ENCODE measurements at regions not wholly inside any gene's neighbourhood (a gene's known extent, or its start where the extent isn't known, plus 50 kb on each side); places are given as distances from the start of the nearest gene placed in this dataset.
"Not testable (repeated sequence)": the region's sequence is repeated elsewhere in the genome, so short reads cannot be mapped to it uniquely, and the experiment has no call there.

DNA sequence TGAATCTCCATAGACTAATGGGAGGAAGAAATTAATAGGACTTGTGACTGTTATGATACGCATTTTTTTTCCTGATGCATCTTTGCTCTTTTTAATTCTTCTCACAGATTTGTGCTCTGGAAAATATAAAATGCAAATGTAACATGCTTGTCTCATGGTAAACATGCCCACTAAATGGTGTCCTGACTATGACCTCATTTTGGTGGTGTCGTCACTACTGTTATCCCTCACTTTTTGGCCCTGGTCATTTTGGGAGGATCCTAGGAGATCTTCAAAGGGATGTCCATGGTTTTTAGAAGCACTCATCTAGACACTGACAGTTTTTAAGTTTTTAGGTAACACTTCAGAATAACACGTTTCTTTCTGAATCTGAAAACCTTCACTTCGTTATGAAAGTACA lies 790.8 kb upstream of the FBXO33 start:
- DNase-seq: no peak

GRCh38 chr14:40221428-40221827 lies 789.2 kb upstream of the FBXO33 start:
- DNase-seq: no peak

DNA sequence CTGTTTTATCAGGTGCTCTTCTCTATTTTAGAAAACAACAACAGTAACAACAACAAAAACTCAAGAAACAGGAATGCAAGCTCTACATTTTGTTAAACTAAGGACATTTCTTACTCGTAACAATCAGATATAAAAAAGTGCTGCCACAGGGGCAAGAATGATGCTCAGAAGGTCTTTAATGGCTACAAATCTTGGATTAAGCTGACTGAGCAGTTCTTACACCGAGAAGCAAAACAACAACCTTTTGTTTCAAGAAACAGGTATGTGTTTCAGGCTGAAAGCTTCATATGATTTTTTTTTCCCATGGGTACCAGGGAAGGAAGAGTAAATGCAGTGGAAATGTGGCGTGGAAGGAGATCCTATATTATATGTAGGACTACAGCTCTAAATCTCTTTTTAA lies 786.8 kb upstream of the FBXO33 start:
- no peak for DNase-seq

DNA sequence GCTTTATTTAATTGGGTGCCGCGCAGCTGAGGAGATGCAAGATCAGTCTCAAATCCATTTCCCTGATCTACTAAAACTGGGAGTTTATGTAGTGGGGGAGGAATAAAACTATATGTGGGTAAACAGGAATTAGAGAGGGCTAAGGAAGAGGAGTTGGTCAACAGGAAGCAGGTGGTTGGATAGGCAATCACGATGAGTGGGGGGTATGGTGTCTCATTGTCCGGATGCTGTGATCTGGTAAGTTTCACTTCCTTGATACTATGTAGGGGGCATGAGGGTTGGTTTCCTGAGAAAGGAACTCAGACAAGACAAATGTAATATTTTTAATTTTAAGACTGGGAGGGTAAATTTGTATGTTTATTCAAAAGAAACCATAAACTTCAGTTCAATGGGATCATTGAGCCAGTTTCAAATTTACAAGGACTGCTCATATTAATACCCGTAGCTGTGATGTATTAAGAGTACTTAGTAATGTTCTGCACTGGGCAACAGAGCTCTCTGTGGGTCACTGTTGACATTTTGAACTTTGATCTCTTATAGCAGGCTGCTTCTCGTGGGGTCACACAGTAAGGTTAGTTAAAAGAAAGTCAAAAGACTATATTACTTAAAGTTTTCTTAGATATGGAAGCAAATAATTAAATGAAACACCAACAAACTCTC lies 786.2 kb upstream of the FBXO33 start:
- no peak for DNase-seq

GRCh38 chr14:40216976-40217375 lies 784.7 kb upstream of the FBXO33 start:
- DNase-seq: no peak

GRCh38 chr14:40216408-40216807 lies 784.2 kb upstream of the FBXO33 start:
- not testable (repeated sequence) for DNase-seq

DNA sequence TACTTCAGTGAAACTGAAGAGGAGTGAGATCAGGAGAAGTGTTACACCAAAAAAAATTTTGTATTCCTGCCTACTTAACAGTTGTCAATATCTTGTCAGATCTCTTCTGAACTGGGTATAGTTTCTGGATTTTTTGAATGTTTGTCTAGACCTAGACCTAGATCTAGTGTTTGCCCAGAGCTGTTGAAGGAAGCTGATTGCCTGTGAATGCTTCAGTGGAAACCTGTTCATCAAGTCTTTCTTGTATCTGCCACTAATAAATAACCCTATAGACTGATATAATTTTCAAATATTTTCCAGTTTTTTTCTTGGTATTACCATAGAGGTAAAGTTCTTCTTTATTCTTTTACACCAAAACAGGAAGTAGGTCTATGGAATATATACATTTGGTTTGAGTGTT lies 781.5 kb upstream of the FBXO33 start:
- no peak for DNase-seq

- no peak for DNase-seq
Measured at GRCh38 chr14:40204441-40205175, 772.4 kb upstream of the FBXO33 start.

- DNase-seq: peak; percentile 7
Measured at GRCh38 chr14:40199101-40199500, 766.9 kb upstream of the FBXO33 start.

GRCh38 chr14:40197344-40197743 lies 765.1 kb upstream of the FBXO33 start:
- no peak for DNase-seq

DNA sequence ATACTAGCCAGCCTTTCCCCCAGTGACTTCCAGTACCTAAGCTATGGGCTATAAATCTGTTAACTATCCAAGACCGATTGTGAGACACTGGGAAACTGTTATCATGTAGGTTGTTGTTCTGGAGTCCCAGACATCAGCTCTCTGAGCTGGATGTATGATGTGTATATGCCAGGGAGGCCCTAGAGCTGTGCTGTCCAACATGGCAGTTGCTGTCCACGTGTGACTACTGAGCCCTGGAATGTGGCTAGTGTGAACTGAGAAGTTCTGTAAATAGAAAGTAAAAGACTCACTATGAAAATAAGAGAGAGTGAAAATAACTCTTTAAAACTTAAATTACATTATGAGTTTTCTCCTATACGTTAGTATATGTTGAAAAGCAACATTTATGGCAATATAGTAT lies 755.8 kb upstream of the FBXO33 start:
- DNase-seq: no peak

GRCh38 chr14:40164083-40164482 lies 731.9 kb upstream of the FBXO33 start:
- DNase-seq: no peak

DNA sequence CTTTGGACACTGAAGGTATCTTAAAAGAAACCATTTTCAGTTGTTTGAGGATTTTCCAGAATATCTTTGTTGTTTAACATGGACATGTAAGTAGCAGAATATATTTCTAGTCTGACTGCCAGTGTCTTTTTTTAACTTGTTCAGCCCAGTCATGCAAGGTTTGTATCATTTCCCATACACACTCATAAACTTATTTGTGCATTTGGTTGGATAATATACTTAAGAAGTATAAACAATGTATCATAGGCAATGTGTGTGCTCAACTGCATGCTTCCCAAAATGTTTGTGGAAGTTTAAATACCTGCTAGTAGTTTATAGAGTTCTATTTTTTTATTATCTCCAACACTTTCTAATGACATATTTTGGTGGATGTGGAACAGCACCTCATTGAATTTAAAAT lies 707.4 kb upstream of the FBXO33 start:
- DNase-seq: no peak

DNA sequence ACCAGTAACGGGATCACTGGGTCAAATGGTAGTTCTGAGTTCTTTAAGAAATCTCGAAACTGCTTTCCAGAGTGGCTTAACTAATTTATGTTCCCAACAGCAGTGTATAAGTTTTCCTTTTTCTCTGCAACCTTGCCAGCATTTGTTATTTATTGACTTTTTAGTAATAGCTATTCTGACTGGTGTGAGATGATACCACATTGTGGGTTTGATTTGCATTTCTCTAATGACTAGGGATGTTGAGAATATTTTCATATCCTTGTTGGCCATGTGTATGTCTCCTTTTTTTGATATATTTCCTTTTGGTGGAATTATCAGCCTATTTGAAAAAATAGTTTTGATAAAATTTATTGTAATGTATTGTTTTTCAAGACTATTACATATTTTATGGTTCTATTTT lies 701.2 kb upstream of the FBXO33 start:
- DNase-seq: no peak

DNA sequence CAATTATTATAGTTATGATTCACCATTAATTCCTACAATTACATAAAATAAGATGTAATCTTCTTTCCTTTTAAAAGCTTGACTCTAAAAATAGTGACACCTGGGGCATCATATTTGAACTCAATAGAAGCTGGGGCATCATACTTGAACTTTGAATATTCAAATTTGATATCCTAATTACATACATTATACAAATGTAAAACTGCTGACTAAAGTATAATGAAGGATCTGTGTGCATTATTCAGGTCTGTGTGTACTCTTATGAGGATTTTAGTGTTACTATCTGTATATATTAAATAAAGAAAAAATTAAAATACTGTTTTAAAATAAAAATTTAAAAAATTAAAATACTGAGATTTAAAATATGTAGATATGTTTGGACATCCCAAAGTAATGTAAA lies 696.9 kb upstream of the FBXO33 start:
- no peak for DNase-seq

GRCh38 chr14:40123816-40124215 lies 691.6 kb upstream of the FBXO33 start:
- no peak for DNase-seq

GRCh38 chr14:40122968-40123648 lies 690.9 kb upstream of the FBXO33 start:
- DNase-seq: no peak

DNA sequence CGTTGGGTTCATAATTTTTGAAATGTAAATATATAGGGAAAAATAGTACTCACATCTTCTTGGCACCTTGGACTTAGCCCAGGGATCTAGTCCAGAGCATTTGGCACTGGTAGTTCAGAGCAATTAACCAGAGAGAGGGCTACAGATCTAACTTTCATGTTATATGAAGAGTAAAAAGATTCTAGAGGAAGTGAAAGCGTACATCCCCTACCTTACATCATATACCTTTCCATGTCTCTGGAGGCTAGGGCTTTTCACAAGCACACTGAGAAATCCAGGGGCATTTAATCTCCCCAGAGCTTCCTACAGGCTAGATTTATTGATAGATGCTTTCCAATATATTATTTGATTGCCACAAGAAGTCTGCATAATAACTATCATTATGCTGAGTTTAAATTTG lies 687.5 kb upstream of the FBXO33 start:
- DNase-seq: no peak

DNA sequence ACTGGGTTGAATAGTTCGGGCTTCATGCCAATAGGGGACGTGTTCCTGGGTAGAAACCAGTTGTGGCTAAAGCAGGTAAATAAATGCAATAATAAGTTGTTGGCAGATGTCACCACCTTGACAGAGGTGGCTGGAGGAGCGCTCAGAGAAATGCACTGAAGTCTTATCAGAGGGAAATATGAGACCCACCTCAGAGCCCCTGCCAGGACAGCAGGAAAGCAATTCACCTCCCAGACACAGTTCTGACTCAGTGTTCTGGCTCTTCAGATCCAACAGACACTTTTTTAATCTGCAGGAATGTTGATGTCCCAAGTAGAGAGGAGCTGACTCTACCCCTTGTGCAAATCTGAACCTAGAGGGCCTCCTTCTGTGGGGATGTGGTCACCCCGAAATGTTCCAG lies 687.1 kb upstream of the FBXO33 start:
- DNase-seq: no peak

- no peak for DNase-seq
Measured at GRCh38 chr14:40115583-40115982, 683.4 kb upstream of the FBXO33 start.

GRCh38 chr14:40113671-40114070 lies 681.4 kb upstream of the FBXO33 start:
- DNase-seq: no peak

DNA sequence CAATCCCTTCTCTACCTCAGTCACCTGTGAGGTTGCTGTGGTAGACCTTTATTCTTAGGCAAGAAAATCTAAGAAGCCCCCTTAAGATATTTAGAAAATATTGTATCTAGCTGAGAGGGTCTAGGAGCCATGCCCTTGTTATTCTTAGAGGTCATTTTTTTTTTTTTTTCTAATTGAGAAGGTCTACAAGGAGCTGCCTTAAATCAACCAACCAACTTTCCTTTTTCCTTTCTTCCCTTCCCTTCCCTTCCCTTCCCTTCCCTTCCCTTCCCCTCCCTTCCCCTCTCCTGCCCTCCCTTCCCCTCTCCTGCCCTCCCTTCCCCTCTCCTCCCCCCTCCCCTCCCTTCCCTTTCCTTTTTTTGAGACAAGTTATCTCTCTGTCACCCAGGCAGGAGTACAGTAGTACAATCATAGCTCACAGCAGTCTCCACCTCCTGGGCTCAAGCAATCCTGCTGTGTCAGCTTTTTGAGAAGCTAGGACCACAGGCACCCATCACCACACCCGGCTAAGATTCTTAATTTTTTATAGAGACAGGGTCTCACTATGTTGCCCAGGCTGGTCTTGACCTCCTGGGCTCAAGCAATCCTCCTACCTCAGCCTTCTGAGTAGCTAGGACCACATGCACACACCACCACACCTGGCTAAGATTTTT lies 668.4 kb upstream of the FBXO33 start:
- no peak for DNase-seq

DNA sequence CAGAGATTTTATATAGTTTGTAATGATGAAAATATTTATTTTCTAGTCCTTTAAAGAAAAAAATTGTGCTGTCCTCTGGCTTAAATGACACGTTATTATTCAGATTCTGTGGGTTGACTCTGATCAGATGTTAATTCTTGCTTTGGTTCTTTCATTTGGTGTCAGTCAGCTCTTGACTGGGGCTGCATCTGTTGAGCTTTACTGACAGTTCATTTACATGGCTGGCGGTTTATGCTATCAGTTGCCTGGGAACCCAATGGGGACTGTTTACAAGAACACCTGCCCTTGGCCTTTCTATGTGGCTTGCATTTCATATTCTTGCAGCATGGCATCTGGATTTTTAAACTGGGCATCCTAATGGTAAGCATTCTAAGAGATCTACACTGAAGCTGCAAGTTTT lies 667.1 kb upstream of the FBXO33 start:
- no peak for DNase-seq

GRCh38 chr14:40098468-40098867 lies 666.2 kb upstream of the FBXO33 start:
- DNase-seq: no peak
